GM12878 (cell line): ENCODE measurements at regions not wholly inside any gene's neighbourhood (a gene's known extent, or its start where the extent isn't known, plus 50 kb on each side); places are given as distances from the start of the nearest gene placed in this dataset.

Experiments used
- ATAC-seq: fragments of 200-7000 bp; cut with Tn5 transposase; 3 replicates; pipeline ENCODE4 v1.9.1; 2020; ENCODE audit warnings: mild to moderate bottlenecking, moderate library complexity
- BruUV-seq: library from RNA; stranded (reverse); fragments of 400-500 nt; replicated peaks from 2 replicates; lab custom pipeline; 2021; lab: Mats Ljungman, UMichigan
- CTCF ChIA-PET: fragments of 300-600 bp; sonication (Branson Sonifier 250); formaldehyde crosslinking; extraction: SDS; loops from one replicate; lab custom pipeline; 2021; ENCODE audit warnings: inconsistent platforms; lab: Yijun Ruan, JAX
- POLR2A ChIA-PET: fragments of 350-600 bp; formaldehyde crosslinking; extraction: SDS; loops from one replicate; lab custom pipeline; 2021; ENCODE audit warnings: inconsistent platforms; lab: Charles Lee
- RAD21 ChIA-PET: fragments of 300-600 bp; sonication (Branson Sonifier 250); formaldehyde crosslinking; loops from one replicate; lab custom pipeline; 2023; ENCODE audit warnings: antibody characterized with exemption; ENCODE audit not compliant: unreplicated experiment; lab: Charles Lee
- SMC1A ChIA-PET: fragments of 300-600 bp; sonication (Branson Sonifier 250); formaldehyde crosslinking; loops from one replicate; lab custom pipeline; 2023; ENCODE audit not compliant: unreplicated experiment, uncharacterized antibody; lab: Charles Lee
- DNase-seq: peaks from one replicate; pipeline ENCODE4 v3.0.0-alpha.2; 2011; ENCODE audit warnings: low read depth, low spot score
- FAIRE-seq: peaks from 3 replicates; lab custom pipeline; 2011; peaks lifted over from hg19 to GRCh38; lab: Jason Lieb, UNC
- H2AFZ ChIP-seq: 2 replicates; pipeline ENCODE4 v1.6.0; 2011; ENCODE audit warnings: low read depth, low read length, control low read depth; ENCODE audit not compliant: control insufficient read depth
- H3K27ac ChIP-seq: 2 replicates; pipeline ENCODE4 v1.5.1; 2011; ENCODE audit warnings: control low read depth; ENCODE audit not compliant: control insufficient read depth, insufficient read depth
- H3K27me3 ChIP-seq, 2 experiments: replicated peaks in 1 of 2; 2 replicates each; pipeline versions ENCODE4 v1.6.0 to v1.6.1; 2011; ENCODE audit warnings: low read length in 1 of 2; ENCODE audit not compliant: control insufficient read depth in 2 of 2, insufficient read depth in 2 of 2
- H3K36me3 ChIP-seq, 2 experiments: 2 replicates each; pipeline ENCODE4 v1.5.1; 2011; ENCODE audit warnings: low read length in 1 of 2; ENCODE audit not compliant: control insufficient read depth in 2 of 2, insufficient read depth in 2 of 2
- H3K4me1 ChIP-seq: 2 replicates; pipeline ENCODE4 v1.6.1; 2011; ENCODE audit warnings: mild to moderate bottlenecking, low read length, moderate library complexity, mixed read lengths; ENCODE audit not compliant: control insufficient read depth, insufficient read depth
- H3K4me2 ChIP-seq: 2 replicates; pipeline ENCODE4 v1.6.0; 2011; ENCODE audit warnings: control low read depth; ENCODE audit not compliant: control insufficient read depth, insufficient read depth
- H3K4me3 ChIP-seq: fragments of 200-600 bp; sonication (generic); 2 replicates; pipeline ENCODE4 v1.5.1; 2016
- H3K79me2 ChIP-seq: 2 replicates; pipeline ENCODE4 v1.6.0; 2011; ENCODE audit warnings: low read length; ENCODE audit not compliant: control insufficient read depth, insufficient read depth
- H3K9ac ChIP-seq: 2 replicates; pipeline ENCODE4 v1.8.0; 2011; ENCODE audit warnings: low read length, control low read depth, mixed read lengths; ENCODE audit not compliant: control insufficient read depth, insufficient read depth
- H3K9me3 ChIP-seq: replicated peaks from 3 replicates; pipeline ENCODE4 v1.5.1; 2011; ENCODE audit warnings: mild to moderate bottlenecking, low read length; ENCODE audit not compliant: control insufficient read depth, insufficient read depth
- H4K20me1 ChIP-seq: 2 replicates; pipeline ENCODE4 v1.6.0; 2011; ENCODE audit not compliant: control insufficient read depth, insufficient read depth
- ATF7 ChIP-seq: fragments of 450-650 bp; IDR thresholded peaks from 2 replicates; pipeline ENCODE4 v1.6.1; 2016; ENCODE audit warnings: low read depth, mild to moderate bottlenecking
- CBFB ChIP-seq: IDR thresholded peaks from 2 replicates; pipeline ENCODE4 v1.6.1; 2016; ENCODE audit warnings: antibody characterized with exemption, low read depth
- CHD2 ChIP-seq: IDR thresholded peaks from 2 replicates; pipeline ENCODE4 v1.6.1; 2011; ENCODE audit warnings: low read depth, low read length, improper control_type of control experiment, borderline replicate concordance
- EP300 ChIP-seq, 2 experiments: fragments of 150-350 bp in 1 of 2; IDR thresholded peaks; 2 replicates each; pipeline ENCODE4 v1.6.1; 2011 to 2012; ENCODE audit warnings: low read depth in 2 of 2, low read length in 2 of 2, borderline replicate concordance in 1 of 2, improper control_type of control experiment in 1 of 2, inconsistent platforms in 1 of 2; ENCODE audit not compliant: control insufficient read depth in 1 of 2
- IRF4 ChIP-seq: IDR thresholded peaks from 2 replicates; pipeline ENCODE4 v1.6.1; 2011; ENCODE audit warnings: low read depth, low read length
- MXI1 ChIP-seq: fragments of 150-350 bp; IDR thresholded peaks from 2 replicates; pipeline ENCODE4 v1.6.1; 2011; ENCODE audit warnings: low read depth, mild to moderate bottlenecking, inconsistent platforms, low read length, improper control_type of control experiment
- PAX5 ChIP-seq: IDR thresholded peaks from 2 replicates; pipeline ENCODE4 v1.6.1; 2011; ENCODE audit warnings: low read depth, low read length, borderline replicate concordance
- POU2F2 ChIP-seq: IDR thresholded peaks from 3 replicates; pipeline ENCODE4 v1.6.1; 2011; ENCODE audit warnings: low read depth, mild to moderate bottlenecking, low read length, borderline replicate concordance
- RAD51 ChIP-seq: fragments of 450-650 bp; IDR thresholded peaks from 2 replicates; pipeline ENCODE4 v1.6.1; 2016; ENCODE audit warnings: moderate library complexity, mild to moderate bottlenecking, inconsistent platforms
- SIN3A ChIP-seq: IDR thresholded peaks from 2 replicates; pipeline ENCODE4 v1.6.1; 2012; ENCODE audit warnings: low read depth, low read length, improper control_type of control experiment
- SUZ12 ChIP-seq: fragments of 200-600 bp; sonication (generic); IDR thresholded peaks from one replicate; pipeline ENCODE4 v1.6.1; 2018; ENCODE audit warnings: antibody characterized with exemption, mild to moderate bottlenecking; ENCODE audit not compliant: unreplicated experiment
- TCF7 ChIP-seq: IDR thresholded peaks from 2 replicates; pipeline ENCODE4 v1.6.1; 2014; ENCODE audit warnings: antibody characterized with exemption, borderline replicate concordance
- USF1 ChIP-seq: IDR thresholded peaks from 2 replicates; pipeline ENCODE4 v1.6.1; 2011; ENCODE audit warnings: borderline replicate concordance, low read depth, mild to moderate bottlenecking, moderate library complexity, mixed read lengths, low read length; ENCODE audit not compliant: insufficient read depth; ENCODE audit errors: extremely low read length
- ZBTB11 ChIP-seq: fragments of 450-650 bp; formaldehyde crosslinking; IDR thresholded peaks from 2 replicates; pipeline ENCODE4 v1.5.0; 2022; ENCODE audit warnings: mild to moderate bottlenecking, missing genetic modification characterization
- WGBS: methylation state at CpG from one replicate; pipeline ENCODE4 v1.1.6; 2016; ENCODE audit warnings: low lambda C conversion rate; ENCODE audit not compliant: insufficient replicate concordance, insufficient coverage; ENCODE audit errors: missing lambda C conversion rate; 5-methylcytosine and 5-hydroxymethylcytosine counted together
- in situ Hi-C: fragments of 300-500 bp; cut with MboI; formaldehyde crosslinking; loops from 9 replicates; pipeline ENCODE4 v1.14.3; 2018; ENCODE audit warnings: mixed read lengths
- intact Hi-C: fragments of 100-400 bp; cut with micrococcal nuclease; formaldehyde crosslinking; loops from one replicate; pipeline ENCODE4 v1.14.2; 2022; ENCODE audit not compliant: unreplicated experiment

- in situ Hi-C loops: no loop called here
Observed at GRCh38 chr4:100908540-100908939, 390.7 kb upstream of the EMCN start.

More at GRCh38 chr4:100908540-100908939, 390.7 kb upstream of the EMCN start:
- H3K9me3 ChIP-seq: no peaks in the 10 kb centered on the region
- WGBS: 79% methylated on average over 3 of the region's 3 CpGs
- ChIA-PET RAD21 (no interaction called here), CTCF (interaction anchor here (1.0 kb wide), 1 partner anchor 317 kb away, joined by 3 read pairs; no protein-coding TSS in a partner anchor), SMC1A (no interaction called here)
- H3K4me2 ChIP-seq: no peak overlapping the region
- intact Hi-C loops: no loop called here
- no peak overlapping the region for H3K4me3 ChIP-seq
- no peak overlapping the region for H3K27ac ChIP-seq
- no peaks in the 10 kb centered on the region for H3K27me3 ChIP-seq
- H3K79me2 ChIP-seq: no peaks in the 10 kb centered on the region
- H3K36me3 ChIP-seq: no peaks in the 10 kb centered on the region
- DNase-seq: no peak
- ATAC-seq: no peak
- BruUV-seq: no TSS peak
- TF ChIP-seq CBFB (no peak), CHD2 (no peak), TCF7 (no peak), ATF7 (no peak), RAD51 (no peak), SIN3A (no peak), USF1 (no peak), EP300 (IDR thresholded peaks at IDR 0.05; ENCODE audit: borderline replicate concordance in 1 of 2, control insufficient read depth in 1 of 2, low read depth in 2 of 2, low read length in 2 of 2) (no peak), POU2F2 (no peak), SUZ12 (no peak), PAX5 (no peak), MXI1 (no peak), IRF4 (no peak), ZBTB11 (CRISPR knock-in tag) (no peak)
- TF ChIP-seq, all 136 proteins: peak for 0
- H2AFZ ChIP-seq: no peak overlapping the region
- H4K20me1 ChIP-seq: no peaks in the 10 kb centered on the region
- H3K9ac ChIP-seq: no peak overlapping the region
- POLR2A ChIA-PET: no interaction called here
- FAIRE-seq: no peak
- no peaks in the 10 kb centered on the region for H3K4me1 ChIP-seq
